ENCODE measurements at regions not wholly inside any gene's neighbourhood (a gene's known extent, or its start where the extent isn't known, plus 50 kb on each side); places are given as distances from the start of the nearest gene placed in this dataset.

- TF ChIP-seq POLR2AphosphoS5 (IDR thresholded peaks at IDR 0.05): no peak
- no peak for TF ChIP-seq CTCF (IDR thresholded peaks at IDR 0.05)
- TF ChIP-seq POLR2A (IDR thresholded peaks at IDR 0.05): no peak
- WGBS: 93% methylated on average over 2 of the region's 3 CpGs
- DNase-seq (ENCODE audit: low spot score): no peak
These were observed 419.1 kb upstream of the KLHL4 start for GRCh38 chrX:87098477-87098876.

GRCh38 chrX:87105131-87105530 is 412.5 kb upstream of the KLHL4 start:
- Histone ChIP-seq H3K27me3 (replicated peaks; ENCODE audit: insufficient read depth) (no peaks in the 10 kb centered on the region), H3K27ac (no peak overlapping the region), H3K4me3 (no peak overlapping the region), H3K36me3 (no peaks in the 10 kb centered on the region), H3K9me3 (no peaks in the 10 kb centered on the region), H3K4me1 (replicated peaks) (no peaks in the 10 kb centered on the region)
- intact Hi-C loops (cut with DNase I): no loop called here
- no peak for DNase-seq (ENCODE audit: low spot score)
- whole genome bisulfite sequencing: 92% methylated on average over 1 of the region's 1 CpG
- no peak for TF ChIP-seq POLR2A (IDR thresholded peaks at IDR 0.05)
- no peak for TF ChIP-seq CTCF (IDR thresholded peaks at IDR 0.05)
- TF ChIP-seq POLR2AphosphoS5 (IDR thresholded peaks at IDR 0.05): no peak

More at GRCh38 chrX:87098477-87098876, 419.1 kb upstream of the KLHL4 start:
- no peaks in the 10 kb centered on the region for H3K36me3 ChIP-seq
- H3K9me3 ChIP-seq: no peaks in the 10 kb centered on the region
- no peaks in the 10 kb centered on the region for H3K27me3 ChIP-seq (replicated peaks; ENCODE audit: insufficient read depth)
- intact Hi-C loops (cut with DNase I): no loop called here
- H3K4me3 ChIP-seq: no peak overlapping the region
- H3K4me1 ChIP-seq (replicated peaks): no peaks in the 10 kb centered on the region
- H3K27ac ChIP-seq: no peak overlapping the region

GRCh38 chrX:87110142-87110541 is 407.5 kb upstream of the KLHL4 start:
- Histone ChIP-seq H3K4me1 (replicated peaks) (no peaks in the 10 kb centered on the region), H3K9me3 (no peaks in the 10 kb centered on the region), H3K36me3 (no peaks in the 10 kb centered on the region), H3K27me3 (replicated peaks; ENCODE audit: insufficient read depth) (no peaks in the 10 kb centered on the region), H3K27ac (no peak overlapping the region), H3K4me3 (no peak overlapping the region)
- WGBS: 50% methylated on average over 2 of the region's 2 CpGs
- intact Hi-C loops (cut with DNase I): no loop called here
- no peak for DNase-seq (ENCODE audit: low spot score)
- no peak for TF ChIP-seq CTCF (IDR thresholded peaks at IDR 0.05)
- TF ChIP-seq POLR2AphosphoS5 (IDR thresholded peaks at IDR 0.05): no peak

- Histone ChIP-seq H3K27me3 (replicated peaks; ENCODE audit: insufficient read depth) (no peaks in the 10 kb centered on the region), H3K36me3 (no peaks in the 10 kb centered on the region), H3K4me3 (no peak overlapping the region), H3K9me3 (no peaks in the 10 kb centered on the region), H3K4me1 (replicated peaks) (no peaks in the 10 kb centered on the region), H3K27ac (no peak overlapping the region)
- 93% methylated on average over 18 of the region's 18 CpGs for WGBS
- DNase-seq (ENCODE audit: low spot score): no peak
- intact Hi-C loops (cut with DNase I): no loop called here
- TF ChIP-seq POLR2A (IDR thresholded peaks at IDR 0.05): no peak
- TF ChIP-seq CTCF (IDR thresholded peaks at IDR 0.05): no peak
- no peak for TF ChIP-seq POLR2AphosphoS5 (IDR thresholded peaks at IDR 0.05)
These were observed 376.7 kb upstream of the KLHL4 start for GRCh38 chrX:87140800-87141483.

GRCh38 chrX:87160435-87161010 is 357.1 kb upstream of the KLHL4 start:
- Histone ChIP-seq H3K9me3 (no peaks in the 10 kb centered on the region), H3K27ac (no peak overlapping the region), H3K4me3 (no peak overlapping the region), H3K36me3 (no peaks in the 10 kb centered on the region), H3K4me1 (replicated peaks) (no peaks in the 10 kb centered on the region), H3K27me3 (replicated peaks; ENCODE audit: insufficient read depth) (no peaks in the 10 kb centered on the region)
- intact Hi-C loops (cut with DNase I): no loop called here
- WGBS: 81% methylated on average over 4 of the region's 4 CpGs
- TF ChIP-seq CTCF (IDR thresholded peaks at IDR 0.05) (no peak), POLR2A (IDR thresholded peaks at IDR 0.05) (no peak), POLR2AphosphoS5 (IDR thresholded peaks at IDR 0.05) (no peak)
- no peak for DNase-seq (ENCODE audit: low spot score)

Data from prostate gland (tissue), 2 donors.